ENCODE measurements at regions not wholly inside any gene's neighbourhood (a gene's known extent, or its start where the extent isn't known, plus 50 kb on each side); places are given as distances from the start of the nearest gene placed in this dataset.

DNA sequence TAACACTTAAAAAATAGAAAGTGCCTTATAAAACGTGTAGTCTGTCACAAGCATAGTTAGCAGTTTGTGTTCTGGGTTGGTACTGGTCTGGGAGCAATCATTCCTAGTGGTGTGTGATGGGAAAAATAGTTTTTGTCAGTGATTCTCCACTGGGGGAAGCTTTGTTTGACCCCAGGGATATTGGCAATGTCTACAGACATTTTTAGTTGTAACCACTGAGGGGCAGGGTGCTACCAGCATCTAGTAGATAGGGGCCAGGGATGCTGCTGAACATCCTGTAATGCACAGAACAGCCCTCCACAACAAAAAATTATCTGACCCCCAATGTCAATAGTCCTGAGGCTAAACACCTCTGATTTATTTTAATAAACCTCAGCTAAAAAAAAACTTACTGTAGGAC, 51.6 kb upstream of the CREB5 start:
- TF ChIP-seq, protein P1, sequence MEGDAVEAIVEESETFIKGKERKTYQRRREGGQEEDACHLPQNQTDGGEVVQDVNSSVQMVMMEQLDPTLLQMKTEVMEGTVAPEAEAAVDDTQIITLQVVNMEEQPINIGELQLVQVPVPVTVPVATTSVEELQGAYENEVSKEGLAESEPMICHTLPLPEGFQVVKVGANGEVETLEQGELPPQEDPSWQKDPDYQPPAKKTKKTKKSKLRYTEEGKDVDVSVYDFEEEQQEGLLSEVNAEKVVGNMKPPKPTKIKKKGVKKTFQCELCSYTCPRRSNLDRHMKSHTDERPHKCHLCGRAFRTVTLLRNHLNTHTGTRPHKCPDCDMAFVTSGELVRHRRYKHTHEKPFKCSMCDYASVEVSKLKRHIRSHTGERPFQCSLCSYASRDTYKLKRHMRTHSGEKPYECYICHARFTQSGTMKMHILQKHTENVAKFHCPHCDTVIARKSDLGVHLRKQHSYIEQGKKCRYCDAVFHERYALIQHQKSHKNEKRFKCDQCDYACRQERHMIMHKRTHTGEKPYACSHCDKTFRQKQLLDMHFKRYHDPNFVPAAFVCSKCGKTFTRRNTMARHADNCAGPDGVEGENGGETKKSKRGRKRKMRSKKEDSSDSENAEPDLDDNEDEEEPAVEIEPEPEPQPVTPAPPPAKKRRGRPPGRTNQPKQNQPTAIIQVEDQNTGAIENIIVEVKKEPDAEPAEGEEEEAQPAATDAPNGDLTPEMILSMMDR (IDR thresholded peaks at IDR 0.05): no peak
- no peak for TF ChIP-seq POLR2A (IDR thresholded peaks at IDR 0.05)
